ENCODE measurements at regions not wholly inside any gene's neighbourhood (a gene's known extent, or its start where the extent isn't known, plus 50 kb on each side); places are given as distances from the start of the nearest gene placed in this dataset.

GRCh38 chr6:145247692-145248419, 487.5 kb downstream of the EPM2A start (continued):
- no peak for TF ChIP-seq ZNF462 (CRISPR knock-in tag; IDR thresholded peaks at IDR 0.05)
- no peak for TF ChIP-seq CREB1 (CRISPR knock-in tag; IDR thresholded peaks at IDR 0.05; ENCODE audit: low read depth)
- no peak for TF ChIP-seq NANOG (IDR thresholded peaks at IDR 0.05; ENCODE audit: borderline replicate concordance)
- TF ChIP-seq EZH2 (IDR thresholded peaks at IDR 0.05; ENCODE audit: low read depth, unreplicated experiment), result no peak
- TF ChIP-seq EZH2phosphoT487 (IDR thresholded peaks at IDR 0.05; ENCODE audit: unreplicated experiment), result no peak
- TF ChIP-seq JUNB (IDR thresholded peaks at IDR 0.05; ENCODE audit: unreplicated experiment), result no peak
- no peak for TF ChIP-seq STAT1 (IDR thresholded peaks at IDR 0.05; ENCODE audit: unreplicated experiment)
- TF ChIP-seq REST (IDR thresholded peaks at IDR 0.05; ENCODE audit: unreplicated experiment), result no peak
- no peak for TF ChIP-seq ZNF114 (CRISPR knock-in tag; IDR thresholded peaks at IDR 0.05)
- TF ChIP-seq POLR2AphosphoS5 (IDR thresholded peaks at IDR 0.05; ENCODE audit: low read depth), result no peak
- TF ChIP-seq ZNF331 (CRISPR knock-in tag; IDR thresholded peaks at IDR 0.05; ENCODE audit: low read depth), result no peak
- TF ChIP-seq CTCF (conservative IDR thresholded peaks at IDR 0.05; ENCODE audit: low read depth in 2 of 2), result no peak

Data from GM23338 (cell line).